H1 (cell line): ENCODE measurements at regions not wholly inside any gene's neighbourhood (a gene's known extent, or its start where the extent isn't known, plus 50 kb on each side); places are given as distances from the start of the nearest gene placed in this dataset.

Source experiments
- CTCF ChIA-PET: fragments of 300-600 bp; sonication (Branson Sonifier 250); formaldehyde crosslinking; loops from one replicate; lab custom pipeline; 2021; ENCODE audit not compliant: partially characterized antibody; lab: Charles Lee
- POLR2A ChIA-PET: fragments of 300-600 bp; sonication (Branson Sonifier 250); formaldehyde crosslinking; loops from one replicate; lab custom pipeline; 2021; ENCODE audit warnings: inconsistent platforms; ENCODE audit not compliant: partially characterized antibody; lab: Charles Lee
- DNase-seq, 2 experiments: peaks; one replicate each; pipeline versions ENCODE4 v3.0.0 to v3.0.0-alpha.2; 2010 to 2022; ENCODE audit warnings: low spot score in 2 of 2, low read depth in 1 of 2, mixed read lengths in 1 of 2
- FAIRE-seq: peaks from 2 replicates; lab custom pipeline; 2011; peaks lifted over from hg19 to GRCh38; lab: Jason Lieb, UNC
- H2AFZ ChIP-seq: 2 replicates; pipeline ENCODE4 v1.8.1; 2012; ENCODE audit warnings: low read length, inconsistent platforms
- H2AK5ac ChIP-seq: 2 replicates; pipeline ENCODE4 v1.6.1; 2013; ENCODE audit warnings: low read depth, low read length
- H2BK120ac ChIP-seq: replicated peaks from 2 replicates; pipeline ENCODE3; 2013; ENCODE audit warnings: low read depth, low read length, inconsistent platforms
- H2BK12ac ChIP-seq: 2 replicates; pipeline ENCODE4 v1.6.1; 2013; ENCODE audit warnings: low read depth, low read length
- H2BK15ac ChIP-seq: 2 replicates; pipeline ENCODE4 v1.6.1; 2013; ENCODE audit warnings: low read length
- H2BK20ac ChIP-seq: 2 replicates; pipeline ENCODE4 v1.6.1; 2013; ENCODE audit warnings: low read length
- H2BK5ac ChIP-seq: 2 replicates; pipeline ENCODE4 v1.6.1; 2013; ENCODE audit warnings: low read depth, low read length
- H3K14ac ChIP-seq: 2 replicates; pipeline ENCODE4 v1.6.1; 2013; ENCODE audit warnings: inconsistent platforms; ENCODE audit not compliant: insufficient read length
- H3K18ac ChIP-seq: 2 replicates; pipeline ENCODE4 v1.6.1; 2013; ENCODE audit warnings: low read length; ENCODE audit errors: extremely low read depth
- H3K23ac ChIP-seq: 2 replicates; pipeline ENCODE4 v1.6.1; 2013; ENCODE audit warnings: inconsistent platforms; ENCODE audit not compliant: insufficient read length
- H3K23me2 ChIP-seq: 2 replicates; pipeline ENCODE4 v1.6.1; 2013; ENCODE audit warnings: low read depth, low read length
- H3K27ac ChIP-seq: 2 replicates; pipeline ENCODE4 v1.6.1; 2011; ENCODE audit warnings: low read depth, low read length, inconsistent platforms
- H3K27me3 ChIP-seq, 4 experiments: replicated peaks in 1 of 4; 1 replicate in 1 of 4; 2 replicates in 3 of 4; pipeline versions ENCODE4 v1.6.1 to v1.8.1; 2011 to 2013; ENCODE audit warnings: low read length in 3 of 4, mild to moderate bottlenecking in 3 of 4, inconsistent platforms in 2 of 4, mixed read lengths in 2 of 4, moderate library complexity in 1 of 4; ENCODE audit not compliant: control insufficient read depth in 3 of 4, insufficient read depth in 3 of 4; ENCODE audit errors: extremely low read depth in 1 of 4
- H3K36me3 ChIP-seq, 4 experiments: 2 replicates each; pipeline versions ENCODE4 v1.6.1 to v1.8.1; 2011 to 2013; ENCODE audit warnings: mild to moderate bottlenecking in 4 of 4, low read length in 3 of 4, moderate library complexity in 2 of 4, control low read depth in 1 of 4, inconsistent platforms in 1 of 4; ENCODE audit not compliant: insufficient read depth in 4 of 4, control insufficient read depth in 2 of 4
- H3K4ac ChIP-seq: replicated peaks from 2 replicates; pipeline ENCODE3; 2013; ENCODE audit warnings: low read length, low read depth, mixed read lengths, inconsistent platforms; ENCODE audit not compliant: insufficient read length
- H3K4me1 ChIP-seq, 4 experiments: replicated peaks in 1 of 4; 1 replicate in 1 of 4; 2 replicates in 3 of 4; pipeline versions ENCODE4 v1.6.1 to v1.8.1; 2011 to 2013; ENCODE audit warnings: low read length in 3 of 4, inconsistent platforms in 2 of 4, mixed read lengths in 1 of 4; ENCODE audit not compliant: insufficient read depth in 4 of 4, control insufficient read depth in 3 of 4
- H3K4me2 ChIP-seq, 2 experiments: 2 replicates each; pipeline versions ENCODE4 v1.6.1 to v1.8.1; 2011 to 2013; ENCODE audit warnings: low read depth in 2 of 2, low read length in 2 of 2, control low read depth in 1 of 2, inconsistent platforms in 1 of 2, mild to moderate bottlenecking in 1 of 2; ENCODE audit not compliant: insufficient read depth in 1 of 2
- H3K4me3 ChIP-seq, 4 experiments: fragments of 200-600, 300-600 bp in 1 of 4; sonication (generic), shearing (Covaris generic), sonication (Bioruptor Twin) in 1 of 4; 2 replicates each; pipeline versions ENCODE4 v1.5.1 to v1.8.1; 2011 to 2016; ENCODE audit warnings: low read length in 4 of 4, low read depth in 3 of 4, control low read depth in 2 of 4, inconsistent platforms in 2 of 4, mild to moderate bottlenecking in 2 of 4, mixed read lengths in 1 of 4, moderate library complexity in 1 of 4; ENCODE audit not compliant: insufficient read depth in 2 of 4; ENCODE audit errors: extremely low read depth in 1 of 4
- H3K56ac ChIP-seq: replicated peaks from 2 replicates; pipeline ENCODE3; 2013; ENCODE audit warnings: low read depth, mild to moderate bottlenecking, mixed read lengths, low read length, inconsistent platforms; ENCODE audit not compliant: insufficient read length
- H3K79me1 ChIP-seq: 2 replicates; pipeline ENCODE4 v1.6.1; 2013; ENCODE audit warnings: low read depth, low read length, control low read depth
- H3K79me2 ChIP-seq, 2 experiments: 2 replicates each; pipeline versions ENCODE4 v1.6.1 to v1.8.1; 2012 to 2013; ENCODE audit warnings: low read length in 2 of 2, mild to moderate bottlenecking in 2 of 2, inconsistent platforms in 1 of 2; ENCODE audit not compliant: insufficient read depth in 2 of 2, control insufficient read depth in 1 of 2
- H3K9ac ChIP-seq, 4 experiments: replicated peaks in 1 of 4; 1 replicate in 1 of 4; 2 replicates in 3 of 4; pipeline versions ENCODE4 v1.6.1 to v1.8.1; 2011 to 2013; ENCODE audit warnings: low read depth in 3 of 4, low read length in 3 of 4, control low read depth in 2 of 4, mild to moderate bottlenecking in 2 of 4, moderate library complexity in 2 of 4, inconsistent platforms in 1 of 4; ENCODE audit errors: extremely low read depth in 1 of 4
- H3K9me3 ChIP-seq, 2 experiments: 2 replicates each; pipeline versions ENCODE4 v1.6.1 to v1.8.1; 2012 to 2013; ENCODE audit warnings: mild to moderate bottlenecking in 2 of 2, moderate library complexity in 2 of 2, control low read depth in 1 of 2, inconsistent platforms in 1 of 2, low read depth in 1 of 2, low read length in 1 of 2, mixed read lengths in 1 of 2; ENCODE audit not compliant: insufficient read depth in 2 of 2
- H4K20me1 ChIP-seq, 2 experiments: replicated peaks in 1 of 2; 2 replicates each; pipeline versions ENCODE3 to v1.8.1; 2011 to 2013; ENCODE audit warnings: inconsistent platforms in 2 of 2, low read length in 2 of 2, mild to moderate bottlenecking in 1 of 2; ENCODE audit not compliant: insufficient read depth in 2 of 2, control insufficient read depth in 1 of 2
- H4K5ac ChIP-seq: 2 replicates; pipeline ENCODE4 v1.6.1; 2013; ENCODE audit warnings: low read length, low read depth, mixed read lengths, inconsistent platforms; ENCODE audit not compliant: insufficient read length
- H4K8ac ChIP-seq: 2 replicates; pipeline ENCODE4 v1.8.0; 2013; ENCODE audit warnings: mild to moderate bottlenecking, moderate library complexity, low read length, inconsistent platforms; ENCODE audit not compliant: insufficient read depth; ENCODE audit errors: extremely low read depth
- H4K91ac ChIP-seq: replicated peaks from 2 replicates; pipeline ENCODE3; 2013; ENCODE audit warnings: low read length, mixed read lengths, inconsistent platforms; ENCODE audit not compliant: insufficient read length
- ASH2L ChIP-seq: fragments of 200-600, 300-600 bp; sonication (generic); IDR thresholded peaks from one replicate; pipeline ENCODE4 v1.7.1; 2017; ENCODE audit warnings: low read length
- CHD1 ChIP-seq: IDR thresholded peaks from 2 replicates; pipeline ENCODE4 v1.6.1; 2012; ENCODE audit warnings: low read depth, low read length, improper control_type of control experiment
- EZH2 ChIP-seq: fragments of 200-600 bp; sonication (generic); IDR thresholded peaks from 2 replicates; pipeline ENCODE4 v1.7.1; 2012; ENCODE audit warnings: low read depth, mild to moderate bottlenecking, moderate library complexity, low read length, inconsistent platforms; ENCODE audit not compliant: severe bottlenecking
- POLR2A ChIP-seq, 2 experiments: IDR thresholded peaks; 1 replicate in 1 of 2; 2 replicates in 1 of 2; pipeline ENCODE4 v1.6.1; 2011; ENCODE audit warnings: low read depth in 2 of 2, low read length in 2 of 2, mild to moderate bottlenecking in 2 of 2; ENCODE audit errors: control extremely low read depth in 1 of 2
- RFX5 ChIP-seq: IDR thresholded peaks from 2 replicates; pipeline ENCODE4 v1.6.1; 2011; ENCODE audit warnings: low read depth, low read length, improper control_type of control experiment, borderline replicate concordance
- SIN3A ChIP-seq, 2 experiments: IDR thresholded peaks in 1 of 2; conservative IDR thresholded peaks in 1 of 2; 2 replicates each; pipeline ENCODE4 v1.6.1; 2011 to 2012; ENCODE audit warnings: low read length in 2 of 2, improper control_type of control experiment in 1 of 2, low read depth in 1 of 2, mild to moderate bottlenecking in 1 of 2
- SUZ12 ChIP-seq: fragments of 200-600 bp; sonication (generic); IDR thresholded peaks from 2 replicates; pipeline ENCODE4 v1.6.1; 2012; ENCODE audit warnings: mild to moderate bottlenecking, inconsistent platforms, low read length, moderate library complexity, mixed read lengths
- TBP ChIP-seq: IDR thresholded peaks from 2 replicates; pipeline ENCODE4 v1.6.1; 2011; ENCODE audit warnings: low read depth, low read length, improper control_type of control experiment
- WGBS, 2 experiments: shearing (Covaris generic) in 1 of 2; methylation state at CpG; one replicate each; pipeline versions ENCODE4 v1.1.6 to v1.1.7; 2013 to 2015; ENCODE audit warnings: low lambda C conversion rate in 2 of 2, mixed read lengths in 2 of 2, inconsistent platforms in 1 of 2, low coverage in 1 of 2, missing lambda C conversion rate in 1 of 2; ENCODE audit not compliant: insufficient replicate concordance in 2 of 2, insufficient coverage in 1 of 2, insufficient read length in 1 of 2; ENCODE audit errors: extremely low coverage in 1 of 2, missing lambda C conversion rate in 1 of 2; 5-methylcytosine and 5-hydroxymethylcytosine counted together

GRCh38 chr21:16116069-16116468 is 386.3 kb downstream of the USP25 start:
- Histone ChIP-seq H3K4ac (no peak overlapping the region), H2BK5ac (no peak overlapping the region), H3K36me3 (no peaks in the 10 kb centered on the region), H3K79me1 (no peaks in the 10 kb centered on the region), H2BK20ac (no peak overlapping the region), H2AFZ (no peak overlapping the region), H2BK120ac (no peak overlapping the region), H3K23ac (no peak overlapping the region), H3K14ac (no peak overlapping the region), H4K91ac (no peak overlapping the region), H3K4me2 (no peak overlapping the region), H3K9ac (no peak overlapping the region), H3K9me3 (no peaks in the 10 kb centered on the region), H4K5ac (no peak overlapping the region), H3K23me2 (no peaks in the 10 kb centered on the region), H3K79me2 (no peaks in the 10 kb centered on the region), H3K18ac (no peak overlapping the region), H4K8ac (no peak overlapping the region), H2AK5ac (no peak overlapping the region), H3K27me3 (no peaks in the 10 kb centered on the region), H3K56ac (no peak overlapping the region), H2BK12ac (no peak overlapping the region), H3K4me3 (no peak overlapping the region), H3K4me1 (no peaks in the 10 kb centered on the region), H3K27ac (no peak overlapping the region), H2BK15ac (no peak overlapping the region), H4K20me1 (no peaks in the 10 kb centered on the region)
- 87% methylated on average over 2 of the region's 2 CpGs; no CpG with 5 or more reads in 1 of the 2 experiments for WGBS, 2 experiments
- DNase-seq = no peak
- no peak for FAIRE-seq
- POLR2A ChIA-PET = no interaction called here
- CTCF ChIA-PET = interaction anchor here (0.9 kb wide), 1 partner anchor 173 kb away, joined by 3 read pairs; no protein-coding TSS in a partner anchor
- no peak for TF ChIP-seq CHD1
- TF ChIP-seq SUZ12 = no peak
- no peak for TF ChIP-seq TBP
- no peak for TF ChIP-seq EZH2
- TF ChIP-seq RFX5 = no peak
- TF ChIP-seq ASH2L = no peak
- no peak for TF ChIP-seq POLR2A (IDR thresholded peaks at IDR 0.05; ENCODE audit: control extremely low read depth in 1 of 2, low read depth in 2 of 2, low read length in 2 of 2)
- no peak for TF ChIP-seq SIN3A (conservative IDR thresholded peaks at IDR 0.05 in 1 of 2, IDR thresholded peaks at IDR 0.05 in 1 of 2; ENCODE audit: low read depth in 1 of 2, low read length in 2 of 2)
